Heart left ventricle (tissue), 13 donors: ENCODE measurements at regions not wholly inside any gene's neighbourhood (a gene's known extent, or its start where the extent isn't known, plus 50 kb on each side); places are given as distances from the start of the nearest gene placed in this dataset.

ENCODE experiments used
- CTCF ChIP-seq, 12 donors: fragments of 200-600 bp; sonication (generic) in 4 of 12; IDR thresholded peaks; one replicate each; pipeline versions ENCODE4 v1.5.0 to v1.8.0; 2018 to 2022; ENCODE audit warnings: antibody characterized with exemption in 12 of 12, mild to moderate bottlenecking in 5 of 12
- POLR2A ChIP-seq, 2 donors: fragments of 450-650 bp; IDR thresholded peaks; one replicate each; pipeline ENCODE4 v1.6.1; 2017; ENCODE audit warnings: antibody characterized with exemption in 2 of 2, mild to moderate bottlenecking in 2 of 2, moderate library complexity in 2 of 2
- donor health status: ischemic (EF 13 %, LVEDD 7.1; RV severe dilation, severe dysfunction).
- donor health status: DM: no; HTN: yes; CAD: no.
- donor health status: DM: no; HTN: no; CAD: no.
- donor health status: ischemic (EF 25% LVEDD 6.9; RV normal size, moderate dysfunction).
- donor health status: ischemic (EF 25% LVEDD 5.7; RV mildly dilated, moderate dysfunction).
- donor health status: ischemic (EF 35%, LVEDD 5.7; RV mildly dilated, moderate dysfunction).
- donor health status: nonischemic (EF 11% LVEDD 7.7; RV severe dilation, severe dysfunction).
- donor health status: DM: yes; HTN: yes; CAD: no.
- donor health status: PGD.
- donor health status: ischemic (EF 29% LVEDD 5.4; RV normal size, mild dysfunction).
- donor health status: nonischemic (EF 23%, LVEDD 6.1; RV moderate dilation, normal function).

- TF ChIP-seq POLR2A (IDR thresholded peaks at IDR 0.05) (no peak), CTCF (IDR thresholded peaks at IDR 0.05) (no peak)
These were observed 265.3 kb upstream of the HS3ST5 start for GRCh38 chr6:114608091-114608490.
